ENCODE measurements at regions not wholly inside any gene's neighbourhood (a gene's known extent, or its start where the extent isn't known, plus 50 kb on each side); places are given as distances from the start of the nearest gene placed in this dataset.

GRCh38 chr13:111864566-111864965, 202.4 kb upstream of the SOX1 start:
- DNase-seq (no peak), ATAC-seq (no peak)
- Histone ChIP-seq H3K4me3 (no peak overlapping the region), H3K9me3 (no peaks in the 10 kb centered on the region), H3K4me1 (ENCODE audit: low read depth) (no peaks in the 10 kb centered on the region), H3K36me3 (ENCODE audit: low read depth) (no peaks in the 10 kb centered on the region)
- intact Hi-C loops (cut with DNase I, micrococcal nuclease) = no loop called here
- no peak for TF ChIP-seq CTCF (IDR thresholded peaks at IDR 0.05)

- Histone ChIP-seq H3K9me3 (no peaks in the 10 kb centered on the region), H3K4me3 (no peak overlapping the region), H3K4me1 (ENCODE audit: low read depth) (no peaks in the 10 kb centered on the region), H3K36me3 (ENCODE audit: low read depth) (no peaks in the 10 kb centered on the region)
- intact Hi-C loops (cut with DNase I, micrococcal nuclease) = no loop called here
- no peak for TF ChIP-seq CTCF (IDR thresholded peaks at IDR 0.05)
- no peak for DNase-seq
- no peak for ATAC-seq
These were observed 201.9 kb upstream of the SOX1 start for GRCh38 chr13:111865046-111865445.

GRCh38 chr13:111865826-111866225, 201.1 kb upstream of the SOX1 start:
- H3K9me3 ChIP-seq = no peaks in the 10 kb centered on the region
- H3K4me3 ChIP-seq = no peak overlapping the region
- no peaks in the 10 kb centered on the region for H3K4me1 ChIP-seq (ENCODE audit: low read depth)
- ATAC-seq (no peak), DNase-seq (no peak)
- no peak for TF ChIP-seq CTCF (IDR thresholded peaks at IDR 0.05)
- intact Hi-C loops (cut with DNase I, micrococcal nuclease) = no loop called here
- no peaks in the 10 kb centered on the region for H3K36me3 ChIP-seq (ENCODE audit: low read depth)

- ATAC-seq (no peak), DNase-seq (no peak)
- intact Hi-C loops (cut with DNase I, micrococcal nuclease) = no loop called here
- TF ChIP-seq CTCF (IDR thresholded peaks at IDR 0.05) = no peak
- H3K4me3 ChIP-seq = no peak overlapping the region
- H3K9me3 ChIP-seq = no peaks in the 10 kb centered on the region
- no peaks in the 10 kb centered on the region for H3K36me3 ChIP-seq (ENCODE audit: low read depth)
- no peaks in the 10 kb centered on the region for H3K4me1 ChIP-seq (ENCODE audit: low read depth)
These were observed 200.2 kb upstream of the SOX1 start for GRCh38 chr13:111866731-111867245.

GRCh38 chr13:111867657-111868056, 199.3 kb upstream of the SOX1 start:
- no peaks in the 10 kb centered on the region for H3K9me3 ChIP-seq
- H3K4me1 ChIP-seq (ENCODE audit: low read depth) = no peaks in the 10 kb centered on the region
- intact Hi-C loops (cut with DNase I, micrococcal nuclease) = no loop called here
- TF ChIP-seq CTCF (IDR thresholded peaks at IDR 0.05) = no peak
- no peaks in the 10 kb centered on the region for H3K36me3 ChIP-seq (ENCODE audit: low read depth)
- DNase-seq (no peak), ATAC-seq (no peak)
- H3K4me3 ChIP-seq = no peak overlapping the region

- DNase-seq (no peak), ATAC-seq (no peak)
- intact Hi-C loops (cut with DNase I, micrococcal nuclease) = no loop called here
- H3K36me3 ChIP-seq (ENCODE audit: low read depth) = no peaks in the 10 kb centered on the region
- no peak overlapping the region for H3K4me3 ChIP-seq
- H3K4me1 ChIP-seq (ENCODE audit: low read depth) = no peaks in the 10 kb centered on the region
- no peak for TF ChIP-seq CTCF (IDR thresholded peaks at IDR 0.05)
- no peaks in the 10 kb centered on the region for H3K9me3 ChIP-seq
These were observed 198.2 kb upstream of the SOX1 start for GRCh38 chr13:111868716-111869115.
